Panc1 (cell line): ENCODE measurements at regions not wholly inside any gene's neighbourhood (a gene's known extent, or its start where the extent isn't known, plus 50 kb on each side); places are given as distances from the start of the nearest gene placed in this dataset.

ENCODE experiments used
- TF ChIP-seq, protein P1 (sequence below), 2 experiments: IDR thresholded peaks; 2 replicates each; pipeline ENCODE4 v1.6.1; 2011 to 2012; ENCODE audit warnings: low read depth in 2 of 2, control low read depth in 1 of 2, low read length in 1 of 2, mild to moderate bottlenecking in 1 of 2, moderate library complexity in 1 of 2; ENCODE audit not compliant: insufficient read depth in 1 of 2
- TF ChIP-seq, protein P2 (sequence below): fragments of 450-650 bp; IDR thresholded peaks from 2 replicates; pipeline ENCODE4 v1.5.1; 2017; ENCODE audit warnings: mild to moderate bottlenecking

DNA sequence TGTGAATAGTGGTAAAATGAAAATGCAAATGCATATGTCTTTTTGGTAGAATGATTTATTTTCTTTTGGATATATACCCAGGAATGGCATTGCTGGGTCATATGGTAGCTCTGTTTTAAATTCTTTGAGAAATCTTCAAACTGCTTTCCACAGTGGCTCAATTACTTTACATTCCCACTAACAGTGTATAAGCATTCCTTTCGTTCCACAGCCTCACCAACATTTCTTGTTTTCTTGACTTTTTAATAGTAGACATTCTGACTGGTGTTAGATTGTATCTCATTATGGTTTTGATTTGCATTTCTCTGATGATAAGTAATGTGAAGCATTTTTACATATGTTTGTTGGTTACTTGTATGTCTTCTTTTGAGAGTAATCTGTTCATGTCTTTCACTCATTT lies 144.0 kb downstream of the SIM1 start:
- TF ChIP-seq, protein P1, sequence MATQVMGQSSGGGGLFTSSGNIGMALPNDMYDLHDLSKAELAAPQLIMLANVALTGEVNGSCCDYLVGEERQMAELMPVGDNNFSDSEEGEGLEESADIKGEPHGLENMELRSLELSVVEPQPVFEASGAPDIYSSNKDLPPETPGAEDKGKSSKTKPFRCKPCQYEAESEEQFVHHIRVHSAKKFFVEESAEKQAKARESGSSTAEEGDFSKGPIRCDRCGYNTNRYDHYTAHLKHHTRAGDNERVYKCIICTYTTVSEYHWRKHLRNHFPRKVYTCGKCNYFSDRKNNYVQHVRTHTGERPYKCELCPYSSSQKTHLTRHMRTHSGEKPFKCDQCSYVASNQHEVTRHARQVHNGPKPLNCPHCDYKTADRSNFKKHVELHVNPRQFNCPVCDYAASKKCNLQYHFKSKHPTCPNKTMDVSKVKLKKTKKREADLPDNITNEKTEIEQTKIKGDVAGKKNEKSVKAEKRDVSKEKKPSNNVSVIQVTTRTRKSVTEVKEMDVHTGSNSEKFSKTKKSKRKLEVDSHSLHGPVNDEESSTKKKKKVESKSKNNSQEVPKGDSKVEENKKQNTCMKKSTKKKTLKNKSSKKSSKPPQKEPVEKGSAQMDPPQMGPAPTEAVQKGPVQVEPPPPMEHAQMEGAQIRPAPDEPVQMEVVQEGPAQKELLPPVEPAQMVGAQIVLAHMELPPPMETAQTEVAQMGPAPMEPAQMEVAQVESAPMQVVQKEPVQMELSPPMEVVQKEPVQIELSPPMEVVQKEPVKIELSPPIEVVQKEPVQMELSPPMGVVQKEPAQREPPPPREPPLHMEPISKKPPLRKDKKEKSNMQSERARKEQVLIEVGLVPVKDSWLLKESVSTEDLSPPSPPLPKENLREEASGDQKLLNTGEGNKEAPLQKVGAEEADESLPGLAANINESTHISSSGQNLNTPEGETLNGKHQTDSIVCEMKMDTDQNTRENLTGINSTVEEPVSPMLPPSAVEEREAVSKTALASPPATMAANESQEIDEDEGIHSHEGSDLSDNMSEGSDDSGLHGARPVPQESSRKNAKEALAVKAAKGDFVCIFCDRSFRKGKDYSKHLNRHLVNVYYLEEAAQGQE (IDR thresholded peaks at IDR 0.05; ENCODE audit: insufficient read depth in 1 of 2, low read depth in 2 of 2, low read length in 1 of 2): no peak
- TF ChIP-seq, protein P2, sequence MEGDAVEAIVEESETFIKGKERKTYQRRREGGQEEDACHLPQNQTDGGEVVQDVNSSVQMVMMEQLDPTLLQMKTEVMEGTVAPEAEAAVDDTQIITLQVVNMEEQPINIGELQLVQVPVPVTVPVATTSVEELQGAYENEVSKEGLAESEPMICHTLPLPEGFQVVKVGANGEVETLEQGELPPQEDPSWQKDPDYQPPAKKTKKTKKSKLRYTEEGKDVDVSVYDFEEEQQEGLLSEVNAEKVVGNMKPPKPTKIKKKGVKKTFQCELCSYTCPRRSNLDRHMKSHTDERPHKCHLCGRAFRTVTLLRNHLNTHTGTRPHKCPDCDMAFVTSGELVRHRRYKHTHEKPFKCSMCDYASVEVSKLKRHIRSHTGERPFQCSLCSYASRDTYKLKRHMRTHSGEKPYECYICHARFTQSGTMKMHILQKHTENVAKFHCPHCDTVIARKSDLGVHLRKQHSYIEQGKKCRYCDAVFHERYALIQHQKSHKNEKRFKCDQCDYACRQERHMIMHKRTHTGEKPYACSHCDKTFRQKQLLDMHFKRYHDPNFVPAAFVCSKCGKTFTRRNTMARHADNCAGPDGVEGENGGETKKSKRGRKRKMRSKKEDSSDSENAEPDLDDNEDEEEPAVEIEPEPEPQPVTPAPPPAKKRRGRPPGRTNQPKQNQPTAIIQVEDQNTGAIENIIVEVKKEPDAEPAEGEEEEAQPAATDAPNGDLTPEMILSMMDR: no peak
